Ishikawa (cell line): ENCODE measurements at regions not wholly inside any gene's neighbourhood (a gene's known extent, or its start where the extent isn't known, plus 50 kb on each side); places are given as distances from the start of the nearest gene placed in this dataset.

Experiments
- CEBPB ChIP-seq: IDR thresholded peaks from 2 replicates; pipeline ENCODE4 v1.6.1; 2012
- CREB1 ChIP-seq: IDR thresholded peaks from 2 replicates; pipeline ENCODE4 v1.6.1; 2012; ENCODE audit warnings: low read depth
- EGR1 ChIP-seq: IDR thresholded peaks from 2 replicates; pipeline ENCODE4 v1.6.1; 2012
- EP300 ChIP-seq: IDR thresholded peaks from 2 replicates; pipeline ENCODE4 v1.6.1; 2012; ENCODE audit warnings: borderline replicate concordance
- FOXM1 ChIP-seq: IDR thresholded peaks from 2 replicates; pipeline ENCODE4 v1.6.1; 2012; ENCODE audit warnings: low read depth, borderline replicate concordance
- MAX ChIP-seq: IDR thresholded peaks from 2 replicates; pipeline ENCODE4 v1.6.1; 2012
- NFIC ChIP-seq: IDR thresholded peaks from 2 replicates; pipeline ENCODE4 v1.6.1; 2012
- RAD21 ChIP-seq: IDR thresholded peaks from 2 replicates; pipeline ENCODE4 v1.6.1; 2012; ENCODE audit warnings: low read depth
- REST ChIP-seq: IDR thresholded peaks from 2 replicates; pipeline ENCODE4 v1.6.1; 2012; ENCODE audit warnings: low read depth, mild to moderate bottlenecking
- TAF1 ChIP-seq: IDR thresholded peaks from 2 replicates; pipeline ENCODE4 v1.6.1; 2012; ENCODE audit warnings: low read depth, mild to moderate bottlenecking
- TCF12 ChIP-seq: IDR thresholded peaks from 2 replicates; pipeline ENCODE4 v1.6.1; 2012; ENCODE audit warnings: low read depth
- TEAD4 ChIP-seq: IDR thresholded peaks from 2 replicates; pipeline ENCODE4 v1.6.1; 2012
- USF1 ChIP-seq: IDR thresholded peaks from 2 replicates; pipeline ENCODE4 v1.6.1; 2012
- YY1 ChIP-seq: IDR thresholded peaks from 2 replicates; pipeline ENCODE4 v1.6.1; 2012; ENCODE audit warnings: low read depth
- ZBTB7A ChIP-seq: IDR thresholded peaks from 2 replicates; pipeline ENCODE4 v1.6.1; 2012; ENCODE audit warnings: low read depth

- TF ChIP-seq RAD21: no peak
- TF ChIP-seq FOXM1: no peak
- TF ChIP-seq ZBTB7A: no peak
- TF ChIP-seq USF1: no peak
- TF ChIP-seq MAX: no peak
- no peak for TF ChIP-seq TAF1
- TF ChIP-seq EP300: no peak
- no peak for TF ChIP-seq TCF12
- no peak for TF ChIP-seq NFIC
- no peak for TF ChIP-seq YY1
- TF ChIP-seq CREB1: no peak
- TF ChIP-seq TEAD4: no peak
- no peak for TF ChIP-seq REST
Observed at GRCh38 chr11:69575296-69576068, 65.5 kb upstream of the CCND1 start.

- no peak for TF ChIP-seq TEAD4
- TF ChIP-seq CREB1: no peak
- TF ChIP-seq NFIC: no peak
- TF ChIP-seq EGR1: no peak
- TF ChIP-seq REST: no peak
- no peak for TF ChIP-seq YY1
- TF ChIP-seq RAD21: no peak
- TF ChIP-seq EP300: no peak
- no peak for TF ChIP-seq TAF1
- TF ChIP-seq CEBPB: no peak
- no peak for TF ChIP-seq ZBTB7A
- no peak for TF ChIP-seq FOXM1
- no peak for TF ChIP-seq MAX
Observed at GRCh38 chr11:69576069-69576782, 64.7 kb upstream of the CCND1 start.

- TF ChIP-seq YY1: no peak
- TF ChIP-seq FOXM1: no peak
- TF ChIP-seq EGR1: no peak
- no peak for TF ChIP-seq MAX
- no peak for TF ChIP-seq ZBTB7A
- no peak for TF ChIP-seq REST
- TF ChIP-seq CEBPB: no peak
Observed at GRCh38 chr11:69578167-69578566, 62.8 kb upstream of the CCND1 start.

GRCh38 chr11:69580529-69580928 is 60.4 kb upstream of the CCND1 start:
- no peak for TF ChIP-seq MAX
- no peak for TF ChIP-seq ZBTB7A
- TF ChIP-seq TAF1: no peak
- no peak for TF ChIP-seq YY1
- TF ChIP-seq EGR1: no peak
- no peak for TF ChIP-seq USF1
